NCI-H1930 (cell line): ENCODE measurements at regions not wholly inside any gene's neighbourhood (a gene's known extent, or its start where the extent isn't known, plus 50 kb on each side); places are given as distances from the start of the nearest gene placed in this dataset.

Experiments used
- DNase-seq, 2 experiments: peaks; one replicate each; lab custom pipeline; 2025; lab: John Stamatoyannopoulos, UW

DNA sequence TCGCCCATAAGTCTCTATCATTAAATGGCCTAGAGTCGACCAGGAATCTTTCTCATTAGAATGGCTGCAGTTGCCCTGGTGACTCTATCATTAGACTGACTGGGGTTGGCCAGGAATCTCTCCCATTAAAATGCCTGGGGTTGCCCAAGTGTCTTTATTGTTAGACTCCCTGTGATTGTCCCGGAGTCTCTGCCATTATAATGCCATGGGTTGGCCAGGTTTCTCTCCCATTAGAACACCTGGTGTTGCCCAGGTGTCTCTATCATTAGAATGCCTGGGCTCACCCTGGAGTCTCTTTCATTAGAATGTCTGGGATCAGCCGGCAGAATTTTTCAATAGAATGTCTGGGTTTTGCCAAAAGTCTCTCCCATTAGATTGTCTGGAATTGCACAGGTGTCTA lies 1459.3 kb downstream of the UQCRFS1 start:
- no peak for DNase-seq

DNA sequence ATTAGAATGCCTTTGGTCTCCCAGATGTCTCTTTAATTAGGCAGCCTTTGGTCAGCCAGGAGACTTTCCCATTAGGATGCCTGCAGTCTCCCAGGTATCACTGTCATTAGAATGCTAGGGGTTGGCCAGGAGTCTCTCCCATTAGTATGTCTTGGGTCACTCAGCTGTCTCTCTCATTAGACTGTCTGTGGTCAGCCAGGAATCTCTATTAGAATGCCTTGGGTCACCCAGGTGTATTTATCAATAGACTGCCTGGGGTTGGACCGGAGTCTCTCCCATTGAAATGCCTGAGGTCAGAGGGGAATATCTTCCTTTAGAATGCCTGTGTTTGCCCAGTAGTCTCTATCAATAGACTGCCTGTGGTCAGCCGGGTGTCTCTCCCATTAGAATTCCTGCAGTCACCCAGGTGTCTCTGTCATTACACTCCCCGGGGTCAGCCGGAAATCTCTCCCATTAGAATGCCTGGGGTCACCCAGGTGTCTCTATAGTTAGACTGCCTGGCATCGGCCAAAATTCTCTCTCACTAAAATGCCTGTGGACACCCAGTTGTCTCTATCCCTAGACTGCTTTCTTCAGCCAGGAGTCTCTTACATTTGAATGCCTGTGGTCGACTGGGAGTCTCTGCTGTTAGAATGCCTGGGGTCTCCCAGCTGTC lies 1460.3 kb downstream of the UQCRFS1 start:
- no peak for DNase-seq

DNA sequence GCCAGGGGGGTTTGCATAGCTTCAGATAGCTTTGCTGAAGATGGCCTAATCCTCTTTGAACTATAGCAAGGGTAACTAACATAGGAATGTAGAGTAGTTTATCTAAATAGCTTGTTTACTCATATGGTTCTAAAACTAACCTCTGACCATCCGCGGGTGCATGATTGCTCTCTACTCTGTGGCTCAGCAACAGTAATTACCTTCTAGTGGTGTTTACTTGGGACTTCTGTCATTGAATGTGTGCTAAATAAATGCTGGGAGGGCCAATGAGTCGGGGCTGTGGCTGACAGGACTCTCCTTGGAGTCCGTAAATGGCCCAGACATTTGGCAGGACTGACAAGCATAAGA lies 1461.9 kb downstream of the UQCRFS1 start:
- DNase-seq, result no peak

DNA sequence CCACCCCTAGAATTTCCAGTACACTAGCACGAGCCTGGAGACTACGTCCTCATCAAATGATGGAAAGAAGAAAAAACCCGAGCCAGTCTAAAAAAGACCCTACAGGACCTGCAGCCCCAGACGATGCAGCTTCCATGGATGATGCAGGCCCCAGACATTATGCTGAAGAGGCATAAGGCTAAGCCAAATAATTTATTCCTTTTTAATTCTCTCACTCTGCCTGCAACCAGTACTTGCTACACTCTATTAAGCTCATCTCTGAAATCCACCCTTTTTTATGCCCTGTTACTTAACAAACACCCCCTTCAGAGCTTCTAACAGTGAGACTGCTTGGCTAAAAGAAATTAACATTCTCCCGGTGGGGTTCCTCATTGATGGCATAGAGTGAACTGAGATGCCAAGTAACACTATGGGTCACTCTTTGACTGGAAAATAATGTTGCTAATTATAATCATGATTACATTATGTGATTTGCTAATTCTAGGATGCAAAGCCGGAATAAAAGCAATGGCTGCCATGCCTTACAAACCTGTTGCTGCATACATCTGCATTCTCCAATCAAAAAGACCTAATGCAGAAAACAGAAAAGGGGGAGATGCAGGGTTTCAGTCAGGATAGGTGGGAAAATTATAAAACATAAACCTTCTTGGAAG lies 1462.4 kb downstream of the UQCRFS1 start:
- DNase-seq, result no peak

DNA sequence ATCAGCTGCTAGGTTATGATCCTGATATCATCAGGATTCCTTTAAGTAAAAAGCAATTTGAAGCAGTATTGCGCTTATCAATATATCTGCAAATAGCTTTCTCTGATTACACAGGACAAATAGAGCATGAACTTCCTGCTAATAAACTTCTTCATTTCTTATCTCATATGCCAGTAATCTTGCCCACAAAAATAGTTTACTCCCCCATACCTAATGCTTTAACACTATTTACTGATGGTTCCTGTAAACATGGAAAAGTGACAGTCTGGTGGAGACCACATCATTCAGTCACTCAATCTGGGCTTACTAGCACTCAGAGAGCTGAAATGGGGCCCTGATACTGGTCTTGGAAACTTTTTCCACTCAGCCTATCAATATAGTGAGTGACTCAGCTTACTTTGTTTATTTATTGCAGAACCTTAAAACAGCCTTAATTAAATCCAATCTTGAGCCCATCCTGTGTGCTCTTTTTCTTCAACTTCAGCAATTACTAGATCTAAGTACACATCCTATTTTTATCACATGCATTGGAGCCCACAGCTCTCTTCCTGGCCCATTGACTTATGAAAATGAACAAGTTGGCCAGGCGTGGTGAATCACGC lies 1464.3 kb downstream of the UQCRFS1 start:
- no peak for DNase-seq

DNA sequence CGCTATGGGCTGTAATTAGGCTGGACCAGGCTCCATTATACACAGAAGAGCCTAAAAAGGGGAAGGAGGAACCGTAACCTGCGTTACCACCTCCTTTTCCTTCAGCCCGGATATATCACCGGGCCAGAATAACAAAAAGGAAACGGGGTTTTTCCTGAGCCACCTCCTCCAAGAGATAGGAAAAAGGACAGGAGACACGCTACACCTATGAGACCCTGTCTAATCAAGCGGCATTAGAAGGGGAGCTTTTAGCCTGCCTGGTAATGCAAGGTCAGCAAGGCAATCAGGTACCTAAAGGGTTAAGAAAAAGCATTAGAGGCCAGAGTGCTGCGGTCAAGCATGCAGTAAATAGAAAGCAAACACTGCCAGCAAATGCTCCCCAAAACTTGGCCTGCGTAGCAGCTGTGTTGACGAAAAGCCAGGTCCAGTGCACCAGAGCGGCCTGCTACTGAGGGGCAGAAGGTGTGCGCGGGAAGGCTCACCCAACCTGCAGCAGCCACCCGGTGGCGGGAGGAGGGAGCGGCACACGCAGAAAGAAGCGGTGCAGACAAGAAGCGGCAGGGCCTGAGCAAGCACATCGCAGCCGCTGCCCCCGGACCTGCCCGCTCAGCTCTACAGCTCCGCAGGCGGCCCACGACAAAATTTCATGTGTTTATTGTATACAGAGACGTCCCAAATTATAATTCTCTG lies 1466.1 kb downstream of the UQCRFS1 start:
- no peak for DNase-seq

DNA sequence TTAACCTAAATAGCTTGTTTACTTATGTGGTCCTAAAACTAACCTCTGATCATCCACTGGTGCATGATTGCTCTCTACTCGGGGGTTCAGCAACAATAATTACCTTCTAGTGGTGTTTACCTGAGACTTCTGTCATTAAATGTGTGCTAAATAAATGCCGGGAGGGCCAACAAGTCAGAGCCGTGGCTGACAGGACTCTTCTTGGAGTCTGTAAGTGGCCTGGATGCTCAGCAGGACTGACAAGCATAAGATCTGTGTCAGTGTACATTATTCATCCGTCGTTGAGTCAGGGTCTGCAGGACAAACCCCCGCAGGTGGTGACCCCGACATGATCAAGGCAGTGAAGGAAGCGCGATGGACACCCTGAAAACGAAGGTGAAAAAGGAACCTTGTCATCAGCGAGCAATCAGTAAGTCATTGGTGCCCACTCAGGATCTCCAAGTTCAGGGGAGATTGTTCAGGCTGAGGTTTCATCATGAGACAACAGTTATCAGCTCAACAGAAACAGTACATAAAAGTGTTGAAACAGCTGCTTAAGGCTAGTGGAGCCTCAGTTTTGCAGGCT lies 1466.9 kb downstream of the UQCRFS1 start:
- DNase-seq, result no peak

DNA sequence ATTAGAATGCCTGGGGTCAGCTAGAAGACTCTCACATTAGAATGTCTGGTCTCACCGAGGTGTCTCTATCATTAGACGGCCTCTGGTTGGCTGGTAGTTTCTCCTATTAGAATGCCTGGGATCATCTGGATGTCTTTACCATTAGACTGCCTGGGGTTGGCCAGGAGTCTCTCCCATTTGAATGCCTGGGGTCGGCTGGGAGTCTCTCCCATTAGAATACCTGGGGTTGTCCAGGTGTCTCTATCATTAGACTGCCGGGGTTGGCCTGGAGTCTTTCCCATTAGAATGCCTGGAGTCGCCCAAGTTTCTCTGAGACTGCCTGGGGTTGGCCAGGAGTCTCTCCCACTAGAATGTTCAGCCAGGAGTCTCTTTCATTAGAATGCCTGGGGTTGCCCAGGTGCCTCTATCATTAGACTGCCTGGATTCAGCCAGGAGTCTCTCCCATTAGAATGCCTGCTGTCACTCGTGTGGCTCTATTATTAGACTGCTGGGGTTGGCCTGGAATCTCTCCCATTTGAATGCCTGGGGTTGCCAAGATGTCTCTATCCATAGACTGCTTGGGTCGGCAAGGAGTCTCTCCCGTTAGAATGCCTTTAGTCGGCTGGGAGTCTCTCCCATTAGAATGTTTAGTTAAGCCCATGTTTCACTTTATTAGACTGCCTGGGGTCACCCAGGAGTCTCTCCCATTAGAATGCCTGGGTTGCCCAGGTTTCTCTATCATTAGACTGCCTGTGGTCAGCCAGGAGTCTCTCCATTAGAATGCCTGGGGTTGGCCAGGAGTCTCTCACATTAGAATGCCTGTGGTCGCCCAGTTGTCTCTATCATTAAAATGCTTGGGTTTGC lies 1467.8 kb downstream of the UQCRFS1 start:
- DNase-seq, result no peak

DNA sequence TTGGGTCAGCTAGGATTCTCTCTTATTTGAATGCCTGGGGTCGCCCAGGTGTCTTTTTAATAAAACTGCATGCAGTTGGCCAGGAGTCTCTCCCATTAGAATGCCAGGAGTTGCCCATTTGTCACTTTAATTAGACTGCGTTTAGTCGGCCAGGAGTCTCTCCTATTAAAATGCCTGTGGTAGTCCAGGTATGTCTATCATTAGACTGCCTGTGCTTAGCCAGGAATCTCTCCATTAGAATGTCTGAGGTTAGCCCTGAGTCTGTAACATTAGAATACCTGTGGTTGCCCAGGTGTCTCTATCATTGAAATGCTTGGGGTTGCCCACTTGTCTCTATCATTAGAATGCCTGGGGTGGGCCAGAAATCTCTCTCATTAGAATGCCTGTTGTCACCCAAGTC lies 1470.9 kb downstream of the UQCRFS1 start:
- no peak for DNase-seq

DNA sequence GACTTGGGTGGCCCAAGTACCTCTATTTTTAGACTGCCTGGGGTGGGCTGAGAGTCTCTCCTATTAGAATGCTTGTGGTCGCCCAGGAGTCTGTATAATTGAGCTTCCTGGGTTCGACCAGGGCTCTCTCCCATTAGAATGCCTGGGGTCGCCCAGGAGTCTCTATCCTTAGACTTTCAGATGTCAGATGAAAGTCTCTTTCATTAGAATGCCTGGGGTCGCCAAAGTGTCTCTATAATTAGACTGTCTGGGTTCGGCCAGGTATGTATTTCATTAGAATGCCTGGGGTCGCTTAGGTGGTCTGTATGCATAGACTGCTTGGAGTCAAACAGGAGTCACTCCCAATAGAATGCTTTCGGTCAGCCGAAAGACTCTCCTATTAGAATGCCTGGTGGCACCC lies 1471.7 kb downstream of the UQCRFS1 start:
- DNase-seq, result no peak

DNA sequence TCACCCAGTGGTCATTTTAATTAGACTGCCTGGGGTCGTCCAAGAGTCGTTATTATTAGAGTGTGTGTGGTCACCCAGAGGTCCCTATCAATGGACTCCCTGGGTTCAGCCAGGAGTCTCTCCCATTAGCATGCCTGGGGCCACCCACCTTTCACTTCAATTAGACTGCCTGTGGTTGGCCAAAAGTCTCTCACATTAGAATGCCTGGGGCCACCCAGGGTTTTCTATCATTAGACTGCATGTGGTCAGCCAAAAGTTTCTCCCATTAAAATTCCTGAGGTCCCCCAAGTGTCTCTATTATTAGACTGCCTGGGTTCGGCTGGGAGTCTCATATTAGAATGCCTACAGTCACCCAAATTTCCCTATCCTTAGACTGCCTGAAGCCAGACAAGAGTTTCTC lies 1472.6 kb downstream of the UQCRFS1 start:
- no peak for DNase-seq

DNA sequence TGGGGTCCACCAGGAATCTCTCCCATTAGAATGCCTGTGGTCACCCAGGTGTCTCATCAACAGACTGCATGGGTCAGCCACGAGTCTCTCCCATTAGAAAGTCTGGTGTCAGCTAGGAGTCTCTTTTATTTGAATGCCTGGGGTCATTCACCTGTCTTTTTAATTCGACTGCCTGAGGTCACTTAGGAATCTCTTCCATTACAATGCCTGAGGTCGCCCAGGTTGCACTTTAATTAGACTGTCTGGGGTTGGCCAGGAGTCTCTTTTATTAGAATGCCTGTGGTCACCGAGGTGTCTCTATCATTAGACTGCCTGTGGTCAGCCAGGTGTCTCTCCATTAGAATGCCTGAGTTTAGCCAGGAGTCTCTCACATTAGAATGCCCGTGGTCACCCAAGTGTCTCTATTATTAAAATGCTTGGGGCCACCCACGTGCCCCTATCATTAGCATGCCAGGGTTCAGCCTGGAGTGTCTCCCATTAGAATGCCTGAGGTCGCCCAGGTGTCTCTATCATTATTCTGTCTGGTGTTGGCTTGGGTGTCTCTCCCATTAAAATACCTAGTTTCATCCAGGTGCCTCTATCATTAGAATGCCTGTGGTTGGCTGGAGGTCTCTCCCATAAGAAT lies 1474.3 kb downstream of the UQCRFS1 start:
- no peak for DNase-seq

DNA sequence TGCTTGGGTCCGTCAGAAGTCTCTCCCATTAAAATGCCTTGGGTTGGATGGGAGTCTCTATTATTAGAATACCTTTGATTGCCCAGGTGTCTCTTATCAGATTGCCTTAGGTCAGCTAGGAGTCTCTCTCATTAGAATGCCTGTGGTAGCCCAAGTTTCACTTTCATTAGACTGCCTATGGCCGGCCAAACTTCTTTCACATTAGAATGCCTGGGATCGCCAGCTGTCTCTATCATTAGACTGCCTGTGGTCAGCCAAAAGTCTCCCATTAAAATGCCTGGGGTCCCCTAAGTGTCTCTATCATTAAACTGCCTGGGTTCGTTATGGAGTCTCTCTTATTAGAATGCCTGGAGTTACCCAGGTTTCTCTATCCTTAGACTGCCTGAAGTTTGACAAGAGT lies 1476.7 kb downstream of the UQCRFS1 start:
- no peak for DNase-seq

DNA sequence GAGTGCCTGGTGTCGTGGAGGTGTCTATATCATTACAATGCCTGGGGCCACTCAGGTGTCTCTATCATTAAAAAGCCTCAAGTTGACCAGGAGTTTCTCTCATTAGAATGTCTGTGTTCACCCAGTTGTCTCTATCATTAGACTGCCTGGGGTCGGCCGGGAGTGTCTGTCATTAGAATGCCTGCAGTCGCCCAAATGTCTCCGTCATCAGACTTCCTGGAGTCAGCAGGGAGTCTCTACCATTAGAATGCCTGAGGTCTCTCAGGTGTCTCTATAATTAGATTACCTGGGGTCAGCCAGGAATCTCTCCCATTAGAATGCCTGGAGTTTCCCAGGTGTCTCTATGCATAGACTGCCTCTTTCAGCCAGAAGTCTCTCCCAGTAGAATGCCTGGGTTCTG lies 1477.6 kb downstream of the UQCRFS1 start:
- DNase-seq, result no peak

DNA sequence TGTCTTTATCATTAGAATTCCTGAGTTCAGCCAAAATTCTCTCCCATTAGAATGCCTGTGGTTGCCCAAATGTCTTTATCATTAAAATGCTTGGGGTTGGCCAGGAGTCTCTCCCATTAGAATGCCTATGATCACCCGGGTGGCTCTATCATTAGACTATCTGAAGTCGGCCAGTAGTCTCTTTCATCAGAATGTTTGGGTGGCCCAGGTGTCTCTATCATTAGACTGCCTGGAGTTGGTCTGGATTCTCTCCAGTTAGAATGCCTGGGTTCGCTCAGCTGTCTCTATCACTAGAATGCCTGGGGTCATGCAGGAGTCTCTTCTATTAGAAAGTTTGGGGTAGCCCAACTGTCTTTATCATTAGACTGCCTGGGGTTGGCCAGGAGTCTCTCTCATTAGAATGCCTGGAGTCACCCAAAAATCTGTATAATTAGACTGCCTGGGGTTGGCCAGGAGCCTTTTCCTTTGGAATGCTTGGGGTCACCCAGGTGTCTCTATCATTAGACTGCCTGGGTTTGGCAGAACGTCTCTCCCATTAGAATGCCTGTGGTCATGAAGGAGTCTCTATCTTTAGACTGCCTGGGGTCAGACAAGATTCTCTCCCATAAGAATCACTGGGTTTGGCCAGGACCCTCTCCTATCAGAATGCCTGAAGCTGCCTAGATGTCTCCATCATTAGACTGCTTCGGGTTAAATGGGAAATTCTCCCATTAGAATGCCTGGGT lies 1478.3 kb downstream of the UQCRFS1 start:
- DNase-seq, result no peak

DNA sequence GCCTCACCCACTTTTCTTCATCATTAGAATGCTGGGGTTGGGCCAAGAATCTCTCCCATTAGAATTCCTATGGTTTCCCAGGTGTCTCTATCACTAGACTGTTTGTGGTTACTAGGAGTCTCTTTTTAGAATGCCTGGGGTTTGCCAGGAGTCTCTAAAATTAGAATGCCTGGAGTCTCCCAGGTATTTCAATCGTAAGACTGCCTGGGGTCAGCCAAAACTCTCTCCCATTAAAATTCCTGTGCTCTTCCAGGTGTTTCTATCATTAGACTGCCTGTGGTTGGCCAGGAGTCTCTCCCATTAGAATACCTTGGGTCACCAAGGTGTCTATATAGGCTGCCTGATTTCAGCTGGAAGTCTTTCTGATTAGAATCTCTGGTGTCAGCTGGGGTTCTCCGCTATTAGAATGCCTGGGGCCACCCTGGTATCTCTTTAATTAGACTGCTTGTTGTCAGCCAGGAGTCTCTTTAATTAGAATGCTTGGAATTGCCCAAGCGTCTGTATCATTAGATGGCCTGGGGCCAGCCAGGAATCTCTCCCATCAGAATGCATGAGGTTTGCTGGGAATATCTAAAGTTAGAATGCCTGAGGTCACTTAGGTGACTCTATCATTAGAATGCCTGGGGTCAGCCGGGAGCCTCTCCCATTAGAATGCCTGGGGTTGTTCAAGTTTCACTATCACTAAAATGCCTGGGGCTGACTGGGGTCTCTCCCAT lies 1479.2 kb downstream of the UQCRFS1 start:
- DNase-seq, result no peak

DNA sequence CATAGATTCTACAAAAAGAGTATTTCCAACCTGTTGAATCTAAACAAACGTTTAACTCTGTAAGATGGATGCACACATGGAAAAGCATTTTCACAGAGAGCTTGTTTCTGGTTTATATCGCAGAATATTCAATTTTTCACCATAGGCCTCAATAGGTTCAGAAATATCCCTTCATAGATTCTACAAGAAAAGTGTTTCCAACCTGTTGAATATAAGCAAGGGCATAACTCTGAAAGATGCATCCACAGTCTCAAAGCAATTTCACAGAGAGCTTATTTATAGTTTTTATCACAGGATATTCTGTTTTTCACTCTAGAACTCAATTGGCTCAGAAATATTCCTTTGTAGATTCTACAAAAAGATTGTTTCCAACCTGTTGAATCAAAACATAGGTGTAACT lies 1483.6 kb downstream of the UQCRFS1 start:
- DNase-seq, result no peak

DNA sequence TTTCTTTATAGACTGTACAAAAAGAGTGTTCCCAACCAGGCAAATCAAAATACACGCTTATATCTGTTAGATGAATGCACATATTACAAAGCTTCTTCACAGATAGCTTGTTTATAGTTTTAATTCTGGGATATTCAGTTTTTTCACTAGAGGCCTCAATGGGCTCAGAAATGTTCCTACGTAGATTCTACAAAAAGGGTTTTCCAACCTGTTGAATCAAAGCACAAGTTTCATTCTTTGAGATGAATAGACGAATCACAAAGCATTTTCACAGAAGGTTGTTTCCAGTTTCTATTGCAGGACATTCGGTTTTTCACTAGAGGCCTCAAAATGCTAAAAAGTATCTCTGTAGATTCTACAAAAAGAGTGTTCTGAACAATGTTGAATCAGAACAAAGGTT lies 1490.3 kb downstream of the UQCRFS1 start:
- DNase-seq, result no peak

DNA sequence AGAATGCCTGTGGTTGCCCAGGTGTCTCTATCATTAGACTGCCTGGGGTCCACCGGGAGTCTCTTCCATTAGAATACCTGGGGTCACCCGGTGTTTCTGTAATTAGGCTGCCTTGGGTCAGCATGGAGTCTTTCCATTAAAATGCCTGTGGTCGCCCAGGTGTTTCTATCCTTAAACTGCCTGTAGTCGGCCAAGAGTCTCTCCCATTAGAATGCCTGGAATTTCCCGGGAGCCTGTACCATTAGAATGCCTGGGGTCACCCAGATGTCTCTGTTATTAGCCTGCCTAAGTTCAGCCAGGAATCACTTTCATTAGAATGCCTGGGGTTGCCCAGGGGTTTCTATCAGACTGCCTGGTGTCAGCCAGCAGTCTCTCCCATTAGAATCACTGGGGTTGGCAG lies 1492.8 kb downstream of the UQCRFS1 start:
- no peak for DNase-seq

DNA sequence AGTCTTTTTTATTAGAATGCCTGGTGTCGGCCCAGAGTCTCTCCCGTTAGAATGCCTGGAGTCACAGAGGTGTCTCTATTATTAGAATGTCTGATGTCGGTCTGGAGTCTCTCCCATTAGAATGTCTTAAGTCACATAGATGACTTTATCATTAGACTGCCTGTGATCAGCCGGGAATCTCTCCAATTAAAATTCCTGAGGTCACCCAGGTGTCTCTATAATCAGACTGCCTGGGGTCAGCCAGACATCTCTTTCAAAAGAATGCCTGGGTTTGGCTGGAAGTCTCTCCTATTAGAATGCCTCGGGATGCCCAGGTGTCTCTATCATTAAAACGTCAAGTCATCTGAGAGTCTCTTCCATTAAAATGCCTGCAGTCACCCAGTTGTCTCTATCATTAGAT lies 1493.9 kb downstream of the UQCRFS1 start:
- DNase-seq, result no peak
